Ectodermal cell (in vitro differentiated cells): ENCODE measurements at regions not wholly inside any gene's neighbourhood (a gene's known extent, or its start where the extent isn't known, plus 50 kb on each side); places are given as distances from the start of the nearest gene placed in this dataset.
"Not testable (repeated sequence)": the region's sequence is repeated elsewhere in the genome, so short reads cannot be mapped to it uniquely, and the experiment has no call there.

Experiments
- H3K27ac ChIP-seq: 2 replicates; pipeline ENCODE4 v1.7.0; 2013; ENCODE audit warnings: mild to moderate bottlenecking, low read depth, low read length; ENCODE audit not compliant: insufficient read depth, poor library complexity, severe bottlenecking
- H3K27me3 ChIP-seq: 2 replicates; pipeline ENCODE4 v1.7.0; 2013; ENCODE audit warnings: mild to moderate bottlenecking, low read length; ENCODE audit not compliant: insufficient read depth, control insufficient read depth, poor library complexity, severe bottlenecking
- H3K36me3 ChIP-seq: one replicate; pipeline ENCODE4 v1.7.0; 2013; ENCODE audit warnings: low read length; ENCODE audit not compliant: control insufficient read depth, insufficient read depth
- H3K4me1 ChIP-seq: one replicate; pipeline ENCODE4 v1.7.0; 2013; ENCODE audit warnings: low read length; ENCODE audit not compliant: control insufficient read depth, insufficient read depth
- H3K4me3 ChIP-seq: 2 replicates; pipeline ENCODE4 v1.7.0; 2013; ENCODE audit warnings: low read depth, low read length, control low read depth; ENCODE audit not compliant: insufficient read depth
- H3K9me3 ChIP-seq: 2 replicates; pipeline ENCODE4 v1.7.0; 2013; ENCODE audit warnings: mild to moderate bottlenecking, low read length, moderate library complexity; ENCODE audit not compliant: control insufficient read depth
- WGBS, 2 experiments: methylation state at CpG; one replicate each; pipeline ENCODE4 v1.1.7; 2013; ENCODE audit warnings: missing lambda C conversion rate in 2 of 2; 5-methylcytosine and 5-hydroxymethylcytosine counted together

- Histone ChIP-seq H3K36me3 (no peaks in the 10 kb centered on the region), H3K27ac (no peak overlapping the region), H3K27me3 (no peaks in the 10 kb centered on the region), H3K4me3 (no peak overlapping the region), H3K9me3 (no peaks in the 10 kb centered on the region), H3K4me1 (no peaks in the 10 kb centered on the region)
- 91 to 92% methylated on average over 8 of the region's 8 CpGs for WGBS, 2 experiments
Measured at GRCh38 chr17:31721291-31722025, 137.6 kb downstream of the COPRS start.

GRCh38 chr17:31717251-31717650 lies 141.8 kb downstream of the COPRS start:
- WGBS, 2 experiments, result 91 to 94% methylated on average over 6 of the region's 6 CpGs
- not testable (repeated sequence) for H3K4me1 ChIP-seq, H3K27ac ChIP-seq, H3K27me3 ChIP-seq, H3K36me3 ChIP-seq, H3K4me3 ChIP-seq, H3K9me3 ChIP-seq

GRCh38 chr17:31715446-31715845 lies 143.6 kb downstream of the COPRS start:
- WGBS, 2 experiments, result 92 to 95% methylated on average over 4 of the region's 5 CpGs

GRCh38 chr17:31704483-31704882 lies 154.6 kb downstream of the COPRS start:
- no peak overlapping the region for H3K4me3 ChIP-seq
- H3K4me1 ChIP-seq, result no peaks in the 10 kb centered on the region
- H3K27ac ChIP-seq, result no peak overlapping the region
- 91 to 93% methylated on average over 10 of the region's 10 CpGs for WGBS, 2 experiments
- no peaks in the 10 kb centered on the region for H3K36me3 ChIP-seq
- no peaks in the 10 kb centered on the region for H3K9me3 ChIP-seq
- no peaks in the 10 kb centered on the region for H3K27me3 ChIP-seq

More at GRCh38 chr17:31715446-31715845, 143.6 kb downstream of the COPRS start:
- no peaks in the 10 kb centered on the region for H3K9me3 ChIP-seq
- no peaks in the 10 kb centered on the region for H3K27me3 ChIP-seq
- H3K36me3 ChIP-seq, result no peaks in the 10 kb centered on the region
- H3K27ac ChIP-seq, result no peak overlapping the region
- H3K4me1 ChIP-seq, result no peaks in the 10 kb centered on the region
- H3K4me3 ChIP-seq, result no peak overlapping the region

- H3K27ac ChIP-seq, result no peak overlapping the region
- no peaks in the 10 kb centered on the region for H3K4me1 ChIP-seq
- no peak overlapping the region for H3K4me3 ChIP-seq
- no peaks in the 10 kb centered on the region for H3K9me3 ChIP-seq
- no peaks in the 10 kb centered on the region for H3K36me3 ChIP-seq
- WGBS, 2 experiments, result 91% methylated on average over 3 of the region's 3 CpGs
- no peaks in the 10 kb centered on the region for H3K27me3 ChIP-seq
Measured at GRCh38 chr17:31702041-31702440, 157.0 kb downstream of the COPRS start.

GRCh38 chr17:31700973-31701372 lies 158.1 kb downstream of the COPRS start:
- no peak overlapping the region for H3K4me3 ChIP-seq
- 92 to 95% methylated on average over 1 of the region's 1 CpG for WGBS, 2 experiments
- H3K27ac ChIP-seq, result no peak overlapping the region

GRCh38 chr17:31699886-31700285 lies 159.2 kb downstream of the COPRS start:
- Histone ChIP-seq H3K4me1 (peaks cover 4% of the 10 kb centered on the region), H3K27me3 (no peaks in the 10 kb centered on the region), H3K27ac (no peak overlapping the region), H3K4me3 (no peak overlapping the region), H3K9me3 (no peaks in the 10 kb centered on the region), H3K36me3 (no peaks in the 10 kb centered on the region)
- 90 to 94% methylated on average over 3 to 4 of the region's 4 CpGs for WGBS, 2 experiments

More at GRCh38 chr17:31700973-31701372, 158.1 kb downstream of the COPRS start:
- Histone ChIP-seq H3K27me3 (no peaks in the 10 kb centered on the region), H3K4me1 (no peaks in the 10 kb centered on the region), H3K36me3 (no peaks in the 10 kb centered on the region), H3K9me3 (no peaks in the 10 kb centered on the region)

- no peaks in the 10 kb centered on the region for H3K9me3 ChIP-seq
- 89 to 93% methylated on average over 3 of the region's 3 CpGs for WGBS, 2 experiments
- H3K27me3 ChIP-seq, result no peaks in the 10 kb centered on the region
- H3K4me1 ChIP-seq, result peaks cover 4% of the 10 kb centered on the region
- H3K4me3 ChIP-seq, result no peak overlapping the region
- H3K36me3 ChIP-seq, result no peaks in the 10 kb centered on the region
- H3K27ac ChIP-seq, result no peak overlapping the region
Measured at GRCh38 chr17:31699281-31699680, 159.8 kb downstream of the COPRS start.

GRCh38 chr17:31698751-31699150 lies 160.3 kb downstream of the COPRS start:
- no peak overlapping the region for H3K4me3 ChIP-seq
- WGBS, 2 experiments, result 92 to 95% methylated on average over 7 of the region's 7 CpGs
- peaks cover 4% of the 10 kb centered on the region for H3K4me1 ChIP-seq
- H3K27ac ChIP-seq, result no peak overlapping the region
- H3K27me3 ChIP-seq, result no peaks in the 10 kb centered on the region
- no peaks in the 10 kb centered on the region for H3K9me3 ChIP-seq
- no peaks in the 10 kb centered on the region for H3K36me3 ChIP-seq

GRCh38 chr17:31697838-31698237 lies 161.2 kb downstream of the COPRS start:
- H3K36me3 ChIP-seq, result no peaks in the 10 kb centered on the region
- 86 to 88% methylated on average over 9 of the region's 9 CpGs for WGBS, 2 experiments
- no peaks in the 10 kb centered on the region for H3K9me3 ChIP-seq
- no peaks in the 10 kb centered on the region for H3K27me3 ChIP-seq
- no peak overlapping the region for H3K4me3 ChIP-seq
- no peak overlapping the region for H3K27ac ChIP-seq
- peaks cover 4% of the 10 kb centered on the region for H3K4me1 ChIP-seq
